HG03108 (cell line): ENCODE measurements at regions not wholly inside any gene's neighbourhood (a gene's known extent, or its start where the extent isn't known, plus 50 kb on each side); places are given as distances from the start of the nearest gene placed in this dataset.
A peak's percentile ranks its signal among the peaks of the same experiment; 100 is the strongest.

Source experiments
- ATAC-seq: cut with Tn5 transposase; IDR thresholded peaks from one replicate; pipeline ENCODE4 v1.9.1; 2021; ENCODE audit warnings: moderate library complexity; ENCODE audit not compliant: unreplicated experiment

GRCh38 chr12:24185782-24186181 is 236.3 kb upstream of the SOX5 start:
- no peak for ATAC-seq

- ATAC-seq = peak; percentile 70
Observed at GRCh38 chr12:24177889-24178288, 228.4 kb upstream of the SOX5 start.

- ATAC-seq = no peak
Observed at GRCh38 chr12:24175929-24176328, 226.5 kb upstream of the SOX5 start.

GRCh38 chr12:24175284-24175683 is 225.8 kb upstream of the SOX5 start:
- no peak for ATAC-seq

- ATAC-seq = no peak
Observed at GRCh38 chr12:24173067-24173466, 223.6 kb upstream of the SOX5 start.

- no peak for ATAC-seq
Observed at GRCh38 chr12:24172773-24173066, 223.2 kb upstream of the SOX5 start.

GRCh38 chr12:24172031-24172772 is 222.7 kb upstream of the SOX5 start:
- peak; percentile 71 for ATAC-seq

GRCh38 chr12:24155042-24155441 is 205.6 kb upstream of the SOX5 start:
- ATAC-seq = no peak

- ATAC-seq = no peak
Observed at GRCh38 chr12:24153079-24153478, 203.6 kb upstream of the SOX5 start.

- no peak for ATAC-seq
Observed at GRCh38 chr12:24152270-24152669, 202.8 kb upstream of the SOX5 start.

GRCh38 chr12:24143928-24144327 is 194.5 kb upstream of the SOX5 start:
- ATAC-seq = no peak

GRCh38 chr12:24139035-24139434 is 189.6 kb upstream of the SOX5 start:
- no peak for ATAC-seq

GRCh38 chr12:24138041-24138440 is 188.6 kb upstream of the SOX5 start:
- no peak for ATAC-seq

GRCh38 chr12:24135158-24135850 is 185.8 kb upstream of the SOX5 start:
- ATAC-seq = no peak

GRCh38 chr12:24134092-24134491 is 184.6 kb upstream of the SOX5 start:
- ATAC-seq = no peak

GRCh38 chr12:24133384-24133783 is 183.9 kb upstream of the SOX5 start:
- no peak for ATAC-seq

- peak; percentile 88 for ATAC-seq
Observed at GRCh38 chr12:24127919-24128721, 178.7 kb upstream of the SOX5 start.

GRCh38 chr12:24125280-24125679 is 175.8 kb upstream of the SOX5 start:
- ATAC-seq = no peak

GRCh38 chr12:24121911-24122310 is 172.4 kb upstream of the SOX5 start:
- no peak for ATAC-seq

- no peak for ATAC-seq
Observed at GRCh38 chr12:24118668-24119067, 169.2 kb upstream of the SOX5 start.

GRCh38 chr12:24116548-24116947 is 167.1 kb upstream of the SOX5 start:
- ATAC-seq = no peak

- ATAC-seq = no peak
Observed at GRCh38 chr12:24113701-24114100, 164.2 kb upstream of the SOX5 start.
